ENCODE measurements at regions not wholly inside any gene's neighbourhood (a gene's known extent, or its start where the extent isn't known, plus 50 kb on each side); places are given as distances from the start of the nearest gene placed in this dataset.

DNA sequence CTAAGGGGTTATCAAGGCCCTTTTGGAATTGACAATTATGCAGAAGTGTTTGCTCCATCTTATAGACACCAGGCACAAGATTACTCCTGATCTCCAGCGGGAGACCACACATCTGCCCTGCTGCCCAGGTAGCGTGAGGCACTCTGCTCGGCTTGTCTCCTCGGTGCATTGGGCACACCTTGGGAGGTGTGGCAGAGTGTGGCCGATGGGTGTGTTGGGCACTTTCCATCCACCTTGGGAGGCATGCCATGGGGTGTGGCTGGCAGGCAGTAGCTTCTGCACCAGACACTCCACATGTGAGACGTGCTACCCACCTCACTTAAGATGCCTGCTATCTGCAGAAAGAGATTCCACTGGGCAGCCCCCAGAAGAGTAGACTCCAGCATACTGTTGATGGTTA lies 54.1 kb downstream of the GADD45G start:
- H2AFZ ChIP-seq (ENCODE audit: low read depth) = no peak overlapping the region
- H3K9ac ChIP-seq = no peak overlapping the region
- no peaks in the 10 kb centered on the region for H3F3A ChIP-seq (replicated peaks; ENCODE audit: insufficient read depth)
- H3K4me1 ChIP-seq (ENCODE audit: control insufficient read depth in 1 of 2, insufficient read depth in 2 of 2, low read depth in 1 of 2, low read length in 1 of 2) = peaks cover 0 to 46% of the 10 kb centered on the region in 2 experiments; a peak in 2 of 4 replicates
- no peaks in the 10 kb centered on the region for H3K9me3 ChIP-seq
- H4K20me1 ChIP-seq (ENCODE audit: insufficient read depth) = no peaks in the 10 kb centered on the region
- 83% methylated on average over 1 of the region's 6 CpGs for WGBS (ENCODE audit: low lambda C conversion rate)
- H3K9me2 ChIP-seq = no peaks in the 10 kb centered on the region
- DNase-seq = no peak
- CTCF ChIA-PET = interaction anchor here (1.5 kb wide), 1 partner anchor 42 kb away, joined by 3 read pairs; no protein-coding TSS in a partner anchor
- H3K27me3 ChIP-seq (ENCODE audit: insufficient read depth) = no peaks in the 10 kb centered on the region
- TF ChIP-seq, protein P1, sequence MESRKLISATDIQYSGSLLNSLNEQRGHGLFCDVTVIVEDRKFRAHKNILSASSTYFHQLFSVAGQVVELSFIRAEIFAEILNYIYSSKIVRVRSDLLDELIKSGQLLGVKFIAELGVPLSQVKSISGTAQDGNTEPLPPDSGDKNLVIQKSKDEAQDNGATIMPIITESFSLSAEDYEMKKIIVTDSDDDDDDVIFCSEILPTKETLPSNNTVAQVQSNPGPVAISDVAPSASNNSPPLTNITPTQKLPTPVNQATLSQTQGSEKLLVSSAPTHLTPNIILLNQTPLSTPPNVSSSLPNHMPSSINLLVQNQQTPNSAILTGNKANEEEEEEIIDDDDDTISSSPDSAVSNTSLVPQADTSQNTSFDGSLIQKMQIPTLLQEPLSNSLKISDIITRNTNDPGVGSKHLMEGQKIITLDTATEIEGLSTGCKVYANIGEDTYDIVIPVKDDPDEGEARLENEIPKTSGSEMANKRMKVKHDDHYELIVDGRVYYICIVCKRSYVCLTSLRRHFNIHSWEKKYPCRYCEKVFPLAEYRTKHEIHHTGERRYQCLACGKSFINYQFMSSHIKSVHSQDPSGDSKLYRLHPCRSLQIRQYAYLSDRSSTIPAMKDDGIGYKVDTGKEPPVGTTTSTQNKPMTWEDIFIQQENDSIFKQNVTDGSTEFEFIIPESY (IDR thresholded peaks at IDR 0.05; ENCODE audit: borderline replicate concordance, low read depth) = no peak
- no peak for TF ChIP-seq TAF1 (IDR thresholded peaks at IDR 0.05; ENCODE audit: borderline replicate concordance, low read depth, low read length)
- TF ChIP-seq, protein P2, sequence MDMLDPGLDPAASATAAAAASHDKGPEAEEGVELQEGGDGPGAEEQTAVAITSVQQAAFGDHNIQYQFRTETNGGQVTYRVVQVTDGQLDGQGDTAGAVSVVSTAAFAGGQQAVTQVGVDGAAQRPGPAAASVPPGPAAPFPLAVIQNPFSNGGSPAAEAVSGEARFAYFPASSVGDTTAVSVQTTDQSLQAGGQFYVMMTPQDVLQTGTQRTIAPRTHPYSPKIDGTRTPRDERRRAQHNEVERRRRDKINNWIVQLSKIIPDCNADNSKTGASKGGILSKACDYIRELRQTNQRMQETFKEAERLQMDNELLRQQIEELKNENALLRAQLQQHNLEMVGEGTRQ (IDR thresholded peaks at IDR 0.05; ENCODE audit: borderline replicate concordance, low read depth, low read length) = no peak
- no peak for TF ChIP-seq POLR2AphosphoS5 (IDR thresholded peaks at IDR 0.05; ENCODE audit: low read depth, low read length)
- no peak for TF ChIP-seq NFIC (IDR thresholded peaks at IDR 0.05; ENCODE audit: borderline replicate concordance)
- TF ChIP-seq, protein P3, sequence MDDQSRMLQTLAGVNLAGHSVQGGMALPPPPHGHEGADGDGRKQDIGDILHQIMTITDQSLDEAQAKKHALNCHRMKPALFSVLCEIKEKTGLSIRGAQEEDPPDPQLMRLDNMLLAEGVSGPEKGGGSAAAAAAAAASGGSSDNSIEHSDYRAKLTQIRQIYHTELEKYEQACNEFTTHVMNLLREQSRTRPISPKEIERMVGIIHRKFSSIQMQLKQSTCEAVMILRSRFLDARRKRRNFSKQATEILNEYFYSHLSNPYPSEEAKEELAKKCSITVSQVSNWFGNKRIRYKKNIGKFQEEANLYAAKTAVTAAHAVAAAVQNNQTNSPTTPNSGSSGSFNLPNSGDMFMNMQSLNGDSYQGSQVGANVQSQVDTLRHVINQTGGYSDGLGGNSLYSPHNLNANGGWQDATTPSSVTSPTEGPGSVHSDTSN (IDR thresholded peaks at IDR 0.05) = no peak
- no peak for TF ChIP-seq SIN3A (IDR thresholded peaks at IDR 0.05; ENCODE audit: borderline replicate concordance, low read depth, low read length)
- H3K79me2 ChIP-seq (ENCODE audit: insufficient read depth) = no peaks in the 10 kb centered on the region
- POLR2A ChIA-PET = no interaction called here
- no peak overlapping the region for H3K4me2 ChIP-seq
- no peak overlapping the region for H3K4me3 ChIP-seq (ENCODE audit: low read depth in 2 of 2, low read length in 1 of 2)
- H3K36me3 ChIP-seq (replicated peaks in 1 of 2; ENCODE audit: control insufficient read depth in 1 of 2, insufficient read depth in 2 of 2, low read length in 1 of 2) = no peaks in the 10 kb centered on the region
- no peak overlapping the region for H3K27ac ChIP-seq (ENCODE audit: low read depth in 2 of 2, low read length in 1 of 2)

DNA sequence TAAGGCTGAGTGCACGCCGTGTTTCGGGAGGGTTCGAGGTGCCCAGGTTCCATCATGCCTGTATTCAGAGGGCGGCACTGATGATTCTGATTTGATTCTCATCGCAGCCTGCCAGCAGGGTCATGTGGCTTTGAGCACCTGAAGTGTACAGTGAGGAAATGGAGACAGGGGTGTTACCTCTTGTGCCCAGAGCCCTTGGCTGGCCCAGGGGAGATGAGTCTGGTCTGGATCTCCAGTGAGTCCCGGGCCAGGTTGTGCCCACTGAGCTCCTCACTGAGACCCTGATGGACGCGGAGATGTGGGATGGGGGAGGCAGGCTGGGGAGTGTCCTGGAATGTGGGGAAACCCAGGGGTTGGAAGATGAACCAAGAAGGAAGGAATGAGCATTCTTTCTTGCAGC lies 54.7 kb downstream of the GADD45G start:
- Histone ChIP-seq H3K4me3 (ENCODE audit: low read depth in 2 of 2, low read length in 1 of 2) (no peak overlapping the region), H3K27me3 (ENCODE audit: insufficient read depth) (no peaks in the 10 kb centered on the region), H3K4me1 (ENCODE audit: control insufficient read depth in 1 of 2, insufficient read depth in 2 of 2, low read depth in 1 of 2, low read length in 1 of 2) (peaks cover 0 to 49% of the 10 kb centered on the region in 2 experiments; a peak in 2 of 4 replicates), H3K36me3 (replicated peaks in 1 of 2; ENCODE audit: control insufficient read depth in 1 of 2, insufficient read depth in 2 of 2, low read length in 1 of 2) (no peaks in the 10 kb centered on the region), H3K9ac (no peak overlapping the region), H2AFZ (ENCODE audit: low read depth) (no peak overlapping the region), H4K20me1 (ENCODE audit: insufficient read depth) (no peaks in the 10 kb centered on the region), H3K79me2 (ENCODE audit: insufficient read depth) (no peaks in the 10 kb centered on the region), H3K9me3 (no peaks in the 10 kb centered on the region), H3K9me2 (no peaks in the 10 kb centered on the region), H3K4me2 (no peak overlapping the region), H3F3A (replicated peaks; ENCODE audit: insufficient read depth) (no peaks in the 10 kb centered on the region), H3K27ac (ENCODE audit: low read depth in 2 of 2, low read length in 1 of 2) (no peak overlapping the region)
- no peak for DNase-seq
- POLR2A ChIA-PET = no interaction called here
- TF ChIP-seq, protein P4, sequence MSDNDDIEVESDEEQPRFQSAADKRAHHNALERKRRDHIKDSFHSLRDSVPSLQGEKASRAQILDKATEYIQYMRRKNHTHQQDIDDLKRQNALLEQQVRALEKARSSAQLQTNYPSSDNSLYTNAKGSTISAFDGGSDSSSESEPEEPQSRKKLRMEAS (IDR thresholded peaks at IDR 0.05; ENCODE audit: low read depth) = no peak
- TF ChIP-seq FOXJ3 (CRISPR knock-in tag; IDR thresholded peaks at IDR 0.05) (no peak), RXRA (IDR thresholded peaks at IDR 0.05; ENCODE audit: borderline replicate concordance, low read depth) (no peak), TEAD4 (IDR thresholded peaks at IDR 0.05; ENCODE audit: borderline replicate concordance, insufficient read depth) (no peak)
- TF ChIP-seq, protein P5, sequence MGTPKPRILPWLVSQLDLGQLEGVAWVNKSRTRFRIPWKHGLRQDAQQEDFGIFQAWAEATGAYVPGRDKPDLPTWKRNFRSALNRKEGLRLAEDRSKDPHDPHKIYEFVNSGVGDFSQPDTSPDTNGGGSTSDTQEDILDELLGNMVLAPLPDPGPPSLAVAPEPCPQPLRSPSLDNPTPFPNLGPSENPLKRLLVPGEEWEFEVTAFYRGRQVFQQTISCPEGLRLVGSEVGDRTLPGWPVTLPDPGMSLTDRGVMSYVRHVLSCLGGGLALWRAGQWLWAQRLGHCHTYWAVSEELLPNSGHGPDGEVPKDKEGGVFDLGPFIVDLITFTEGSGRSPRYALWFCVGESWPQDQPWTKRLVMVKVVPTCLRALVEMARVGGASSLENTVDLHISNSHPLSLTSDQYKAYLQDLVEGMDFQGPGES (IDR thresholded peaks at IDR 0.05; ENCODE audit: low read depth, low read length) = no peak
- TF ChIP-seq, protein P6, sequence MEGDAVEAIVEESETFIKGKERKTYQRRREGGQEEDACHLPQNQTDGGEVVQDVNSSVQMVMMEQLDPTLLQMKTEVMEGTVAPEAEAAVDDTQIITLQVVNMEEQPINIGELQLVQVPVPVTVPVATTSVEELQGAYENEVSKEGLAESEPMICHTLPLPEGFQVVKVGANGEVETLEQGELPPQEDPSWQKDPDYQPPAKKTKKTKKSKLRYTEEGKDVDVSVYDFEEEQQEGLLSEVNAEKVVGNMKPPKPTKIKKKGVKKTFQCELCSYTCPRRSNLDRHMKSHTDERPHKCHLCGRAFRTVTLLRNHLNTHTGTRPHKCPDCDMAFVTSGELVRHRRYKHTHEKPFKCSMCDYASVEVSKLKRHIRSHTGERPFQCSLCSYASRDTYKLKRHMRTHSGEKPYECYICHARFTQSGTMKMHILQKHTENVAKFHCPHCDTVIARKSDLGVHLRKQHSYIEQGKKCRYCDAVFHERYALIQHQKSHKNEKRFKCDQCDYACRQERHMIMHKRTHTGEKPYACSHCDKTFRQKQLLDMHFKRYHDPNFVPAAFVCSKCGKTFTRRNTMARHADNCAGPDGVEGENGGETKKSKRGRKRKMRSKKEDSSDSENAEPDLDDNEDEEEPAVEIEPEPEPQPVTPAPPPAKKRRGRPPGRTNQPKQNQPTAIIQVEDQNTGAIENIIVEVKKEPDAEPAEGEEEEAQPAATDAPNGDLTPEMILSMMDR (IDR thresholded peaks at IDR 0.05) = no peak
- CTCF ChIA-PET = interaction anchor here (1.3 kb wide), 1 partner anchor 55 kb away, joined by 6 read pairs; the partner anchor contains the start of gene GADD45G
- 64% methylated on average over 9 of the region's 9 CpGs for WGBS (ENCODE audit: low lambda C conversion rate)

Data from SK-N-SH (cell line).